T-helper 1 cell treated with Interleukin-12 subunit alpha and Interleukin-12 subunit beta and Interleukin-4 antibody, amounts not matched to agents 30 ng/mL and 1 ng/mL, for 36 hours (primary cell): ENCODE measurements at regions not wholly inside any gene's neighbourhood (a gene's known extent, or its start where the extent isn't known, plus 50 kb on each side); places are given as distances from the start of the nearest gene placed in this dataset.
"Not testable (repeated sequence)": the region's sequence is repeated elsewhere in the genome, so short reads cannot be mapped to it uniquely, and the experiment has no call there.

Experiments used
- intact Hi-C: fragments of 100-400 bp; cut with micrococcal nuclease; formaldehyde crosslinking; loops from one replicate; pipeline ENCODE4 v1.15.1; 2024

DNA sequence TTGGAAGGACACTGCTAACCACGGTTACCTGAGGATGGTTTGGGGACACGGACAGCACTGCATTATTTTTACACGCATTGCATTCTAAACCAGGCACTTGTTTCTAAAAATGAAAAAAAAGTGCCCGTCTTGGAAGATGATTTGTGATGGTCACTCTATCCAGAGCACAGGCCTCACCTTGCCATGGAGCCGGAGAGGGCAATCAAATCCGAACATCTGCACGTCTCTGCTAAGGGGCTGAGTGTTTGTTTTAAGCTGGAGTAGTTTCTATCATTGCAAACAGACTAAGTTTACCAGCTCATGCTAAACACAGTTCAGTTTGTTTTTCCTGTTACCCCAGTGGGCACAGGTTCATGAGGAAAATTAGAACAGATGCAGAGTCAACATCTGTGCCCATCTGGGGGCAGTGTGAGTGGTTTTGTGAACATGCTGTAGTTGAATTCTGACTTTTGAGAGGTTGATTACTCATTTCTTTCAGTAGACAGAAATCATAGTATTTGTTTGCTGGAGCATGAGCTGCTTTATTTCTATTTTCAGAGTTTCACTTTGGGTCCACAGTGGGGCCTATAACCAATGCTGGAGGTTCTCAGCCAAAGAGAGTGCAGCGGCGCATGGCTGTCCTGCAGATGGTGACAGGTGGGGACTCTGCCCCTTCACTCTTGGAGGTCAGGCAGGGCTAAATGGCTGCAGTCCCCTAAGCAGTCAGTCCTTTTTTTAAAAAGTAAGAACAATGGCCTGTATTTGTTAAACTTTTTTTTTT is 65.4 kb upstream of the ENPP6 start:
- intact Hi-C loops = loop anchor here (1.0 to 5.0 kb wide), 9 partner anchors 36 to 539 kb away; partner anchors contain the start of genes CASP3, CENPU, IRF2 and PRIMPOL

GRCh38 chr4:184282251-184282713 is 64.6 kb upstream of the ENPP6 start:
- intact Hi-C loops = loop anchor here (1.0 to 5.0 kb wide), 9 partner anchors 37 to 540 kb away; partner anchors contain the start of genes CASP3, CENPU, IRF2 and PRIMPOL

DNA sequence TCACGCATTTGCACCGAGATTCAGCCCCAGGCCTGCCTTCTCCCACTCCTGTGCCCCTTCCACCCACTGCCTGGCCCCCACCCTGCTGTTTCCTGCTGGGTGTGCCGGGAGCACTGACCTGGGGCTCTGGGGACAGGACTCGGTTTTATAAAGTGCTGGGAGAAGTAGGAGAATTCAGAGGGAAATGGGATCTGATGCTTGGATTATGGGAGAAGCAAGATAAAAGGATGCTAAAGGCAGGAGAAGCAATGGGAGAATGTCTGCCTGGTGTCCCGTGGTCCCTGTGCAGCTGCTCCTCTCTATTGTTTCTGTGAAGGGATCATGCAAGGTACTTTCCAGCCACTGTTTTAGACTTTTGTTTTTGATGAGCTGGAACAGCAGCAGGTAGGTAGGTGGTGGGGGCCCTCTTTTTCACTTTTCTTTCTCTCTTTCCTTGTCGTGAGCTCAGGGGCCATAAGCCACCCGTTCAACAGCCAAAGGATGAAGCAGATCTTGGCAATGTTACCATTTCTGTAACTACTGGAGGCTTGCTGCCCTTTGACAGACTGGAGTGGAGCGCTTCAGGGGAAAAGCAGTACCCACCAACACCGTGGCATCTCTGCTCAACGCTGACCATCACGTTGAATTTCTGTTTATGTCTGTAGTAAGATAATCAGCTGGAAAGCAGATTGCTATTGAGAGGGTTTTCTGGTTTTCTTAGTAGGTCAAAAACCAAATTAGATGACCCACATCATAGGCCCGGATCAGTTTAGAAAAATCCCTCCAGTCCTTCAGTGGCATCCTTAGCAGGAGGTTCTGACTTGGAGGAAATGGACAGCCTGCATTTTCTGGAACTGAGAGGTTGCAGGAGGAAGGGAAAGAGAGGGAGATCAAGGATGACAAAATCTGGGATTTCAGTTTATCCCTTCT is 63.8 kb upstream of the ENPP6 start:
- intact Hi-C loops = loop anchor here (1.0 to 5.0 kb wide), 12 partner anchors 13 to 541 kb away; partner anchors contain the start of genes CASP3, CENPU, IRF2 and PRIMPOL

DNA sequence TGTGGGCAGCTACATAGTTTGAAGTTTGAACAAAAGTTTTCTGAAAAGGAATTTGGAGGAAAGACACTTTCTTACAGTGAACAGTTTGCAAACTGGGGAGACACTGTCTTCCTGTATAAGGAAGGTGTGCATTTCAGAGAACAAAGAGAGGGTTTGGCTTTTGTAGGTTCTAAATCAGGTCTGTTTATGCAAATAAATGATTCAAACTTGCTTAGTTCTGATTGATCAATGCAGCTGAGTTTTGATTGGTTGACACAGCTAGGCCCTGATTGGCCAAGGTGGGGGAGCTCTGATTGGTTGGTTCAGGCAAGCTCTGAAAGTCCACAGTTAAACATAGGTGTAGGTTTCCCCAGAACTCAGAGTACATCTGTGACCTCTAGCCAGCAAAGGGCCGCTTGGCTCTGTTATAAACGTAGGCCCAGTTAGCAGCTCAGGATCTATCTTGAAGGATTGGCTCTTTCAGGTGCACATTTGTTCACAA is 63.0 kb upstream of the ENPP6 start:
- intact Hi-C loops = loop anchor here (1.0 to 5.0 kb wide), 6 partner anchors 12 to 542 kb away; partner anchors contain the start of genes CASP3, CENPU and PRIMPOL

DNA sequence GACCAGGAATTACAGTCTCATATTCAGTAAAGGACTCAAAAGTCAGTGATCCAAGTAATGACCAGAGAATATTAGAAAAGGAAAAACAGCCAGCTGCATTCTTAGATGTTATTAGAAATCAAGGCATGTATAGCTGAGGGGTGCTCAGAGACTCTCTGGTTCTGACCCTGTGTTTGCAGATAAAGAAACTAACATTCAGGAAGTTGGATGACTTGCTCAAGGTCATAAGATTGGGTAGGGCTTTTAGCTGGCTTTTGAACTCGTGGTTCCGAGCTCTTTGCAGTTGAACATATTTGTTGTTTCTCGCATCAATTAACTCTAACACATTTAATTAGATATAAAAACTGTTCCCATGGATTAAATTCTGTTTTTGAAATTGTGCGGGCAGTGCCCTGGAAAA is 62.5 kb upstream of the ENPP6 start:
- intact Hi-C loops = loop anchor here (2.0 to 5.0 kb wide), 5 partner anchors 65 to 542 kb away; partner anchors contain the start of genes CASP3, CENPU and PRIMPOL

DNA sequence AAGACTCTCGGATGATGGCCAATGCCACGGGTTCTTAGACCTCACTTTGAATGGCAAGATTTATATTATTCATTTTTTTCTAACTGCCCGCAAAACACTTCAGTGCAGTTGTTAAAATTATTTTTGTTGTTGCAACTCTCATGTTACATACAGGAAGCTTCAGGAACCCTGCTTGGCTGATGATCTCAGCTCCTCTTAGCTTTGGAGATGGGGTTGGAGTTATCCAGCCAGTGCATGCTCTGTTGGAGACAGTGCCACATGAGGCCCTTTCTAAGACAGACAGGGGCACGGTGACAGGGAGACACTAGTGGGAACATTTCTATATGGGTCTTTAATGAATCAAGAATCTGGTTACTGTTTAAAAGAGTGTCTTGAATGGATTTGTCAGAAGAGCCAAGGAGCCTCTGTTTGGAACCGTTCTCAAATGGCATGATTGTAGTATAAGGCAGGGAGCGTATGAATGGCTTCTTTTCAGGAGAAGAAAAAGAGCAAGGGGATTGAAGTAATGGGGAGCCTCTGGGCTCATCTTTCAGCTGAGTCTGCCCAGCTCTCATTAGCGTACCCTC is 61.9 kb upstream of the ENPP6 start:
- intact Hi-C loops = loop anchor here (2.0 to 5.0 kb wide), 5 partner anchors 65 to 543 kb away; partner anchors contain the start of genes CASP3, CENPU and PRIMPOL

DNA sequence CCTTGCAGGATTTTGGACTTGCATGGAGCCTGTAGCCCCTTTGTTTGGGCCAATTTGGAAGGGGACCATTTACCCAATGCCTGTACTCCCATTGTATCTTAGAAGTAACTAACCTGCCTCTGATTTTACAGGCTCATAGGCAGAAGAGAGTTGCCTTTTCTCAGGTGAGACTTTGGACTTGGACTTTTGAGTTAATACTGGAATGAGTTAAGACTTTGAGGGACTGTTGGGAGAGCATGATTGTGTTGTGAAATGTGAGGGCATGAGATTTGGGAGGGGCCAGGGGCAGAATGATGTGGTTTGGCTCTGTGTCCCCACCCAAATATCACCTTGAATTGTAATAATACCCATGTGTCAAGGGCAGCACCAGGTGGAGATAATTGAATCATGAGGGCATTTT is 60.1 kb upstream of the ENPP6 start:
- intact Hi-C loops = not testable (repeated sequence)

GRCh38 chr4:184277010-184277409 is 59.3 kb upstream of the ENPP6 start:
- intact Hi-C loops = not testable (repeated sequence)

GRCh38 chr4:184276346-184276745 is 58.7 kb upstream of the ENPP6 start:
- intact Hi-C loops = not testable (repeated sequence)

DNA sequence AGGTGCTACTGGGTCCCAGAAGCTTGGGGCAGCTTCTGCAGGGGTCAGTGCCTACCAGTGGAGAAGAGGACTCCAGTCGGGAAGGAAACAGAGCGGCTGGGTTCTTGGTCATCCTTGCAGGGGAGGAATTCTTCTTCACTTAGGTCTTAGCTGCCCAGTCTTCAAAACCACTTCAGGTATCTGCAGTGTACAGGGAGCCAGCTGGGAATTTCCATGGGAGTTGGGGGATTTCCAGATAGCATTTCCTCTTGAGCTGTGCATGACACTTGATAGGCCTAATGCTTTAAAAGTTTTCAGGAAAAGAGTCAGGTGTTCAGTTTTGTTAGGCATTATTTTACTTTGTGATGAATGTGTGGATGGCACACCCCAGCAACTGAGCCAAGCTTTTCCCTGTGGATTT is 58.1 kb upstream of the ENPP6 start:
- intact Hi-C loops = no loop called here

- intact Hi-C loops = no loop called here
These were observed 56.7 kb upstream of the ENPP6 start for GRCh38 chr4:184274286-184274951.

GRCh38 chr4:184273166-184274147 is 55.8 kb upstream of the ENPP6 start:
- intact Hi-C loops = no loop called here

- intact Hi-C loops = no loop called here
These were observed 53.2 kb upstream of the ENPP6 start for GRCh38 chr4:184270808-184271413.

DNA sequence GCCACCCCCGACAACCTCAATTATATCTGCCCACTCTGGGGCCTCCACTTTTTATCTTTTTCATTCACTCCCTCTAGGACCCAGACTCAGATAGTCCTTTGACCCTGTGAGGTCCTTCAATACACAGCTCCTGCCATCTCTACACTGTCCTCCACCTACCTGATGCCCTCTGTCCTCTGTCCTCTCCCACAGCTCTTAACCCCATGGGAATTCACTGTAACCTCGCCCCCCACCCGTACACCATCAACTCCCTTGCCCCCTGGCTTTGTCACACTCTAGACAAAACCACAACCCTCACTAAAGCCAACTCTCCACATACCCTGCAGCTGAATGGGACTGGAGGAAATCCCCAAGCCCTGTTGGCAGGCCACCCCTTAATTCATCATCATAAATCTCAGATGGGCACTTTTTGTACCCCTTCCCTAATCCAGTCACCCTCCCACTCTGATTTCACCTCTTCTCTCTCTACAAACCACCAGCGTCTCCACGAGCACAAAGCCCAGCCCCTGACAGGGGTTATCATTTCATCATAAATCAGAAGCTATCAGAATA is 52.3 kb upstream of the ENPP6 start:
- intact Hi-C loops = loop anchor here (2.0 to 10.0 kb wide), 5 partner anchors 139 to 935 kb away; partner anchors contain the start of genes CFAP97 and SNX25

DNA sequence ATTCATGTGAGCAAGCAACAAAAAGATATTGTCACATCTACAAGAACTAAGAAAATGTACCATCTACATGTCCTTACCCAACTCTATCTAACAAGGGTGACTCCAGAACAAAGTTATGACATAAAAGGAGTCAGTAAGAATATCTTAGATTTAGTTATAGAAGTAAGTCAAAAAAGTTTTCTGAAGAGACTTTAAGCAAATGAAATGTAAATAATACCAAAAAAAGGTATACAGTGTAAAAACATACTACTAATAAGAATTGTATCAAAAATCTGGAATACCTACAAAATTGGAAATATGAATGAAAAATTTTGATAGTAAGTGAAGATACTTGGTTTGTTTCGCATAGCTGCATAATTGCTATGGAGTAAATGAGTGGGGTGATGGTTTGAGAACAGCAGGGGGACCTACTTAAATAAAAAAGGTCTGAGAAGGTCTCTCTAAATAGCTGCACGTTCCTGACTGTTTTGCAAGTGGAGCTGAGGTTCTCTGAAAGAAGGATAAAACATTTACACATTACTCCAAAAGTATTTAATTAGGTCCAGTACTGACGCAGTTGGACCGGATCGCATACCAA is 51.0 kb upstream of the ENPP6 start:
- intact Hi-C loops = loop anchor here (1.0 to 10.0 kb wide), 16 partner anchors 13 to 936 kb away; partner anchors contain the start of genes CASP3, CENPU, CFAP97 and IRF2

DNA sequence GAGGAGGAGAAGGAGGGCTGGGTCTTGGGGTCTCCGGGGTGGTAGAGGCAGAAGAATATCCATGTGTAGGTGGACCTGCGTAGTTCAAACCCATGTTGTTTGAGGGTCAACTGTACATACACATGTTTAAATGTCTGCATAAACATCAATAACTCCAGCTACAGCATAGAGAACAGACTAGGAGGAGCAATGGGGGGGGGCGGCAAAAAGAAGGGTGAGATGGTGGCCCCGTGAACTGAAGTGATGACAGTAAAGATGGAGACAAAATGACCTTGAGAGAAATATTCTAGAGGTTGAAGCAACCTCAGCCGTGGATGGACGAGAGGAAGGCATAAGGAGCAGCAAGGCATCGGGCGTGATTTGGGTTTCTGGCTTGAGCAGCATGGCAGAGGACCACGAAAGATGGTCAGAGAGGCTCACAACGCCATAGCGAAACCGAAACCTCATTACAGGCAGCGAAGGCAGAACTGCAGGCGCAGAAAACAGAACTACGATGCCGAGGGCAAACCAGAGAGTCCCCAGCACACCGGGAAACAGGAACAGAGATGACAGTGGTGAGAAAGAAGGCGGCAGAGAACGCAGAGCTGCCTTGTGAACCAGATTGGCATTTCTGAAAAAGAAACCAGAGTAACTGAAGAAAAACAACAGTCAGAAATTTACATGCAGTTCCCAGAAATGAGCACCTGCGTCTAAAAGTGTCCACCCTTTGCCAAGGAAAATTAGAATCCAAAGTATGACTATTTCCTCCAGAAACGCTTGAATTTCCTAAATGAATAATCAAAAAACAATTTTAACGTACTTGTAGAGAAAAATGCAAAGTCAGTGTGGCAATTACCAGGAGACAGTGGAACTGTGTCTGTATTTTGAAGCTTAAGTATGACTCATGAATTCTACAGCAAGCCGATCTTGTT is 50.3 kb upstream of the ENPP6 start:
- intact Hi-C loops = loop anchor here (1.0 to 10.0 kb wide), 16 partner anchors 13 to 937 kb away; partner anchors contain the start of genes CASP3, CENPU, CFAP97 and IRF2
